ENCODE measurements at regions not wholly inside any gene's neighbourhood (a gene's known extent, or its start where the extent isn't known, plus 50 kb on each side); places are given as distances from the start of the nearest gene placed in this dataset.

DNA sequence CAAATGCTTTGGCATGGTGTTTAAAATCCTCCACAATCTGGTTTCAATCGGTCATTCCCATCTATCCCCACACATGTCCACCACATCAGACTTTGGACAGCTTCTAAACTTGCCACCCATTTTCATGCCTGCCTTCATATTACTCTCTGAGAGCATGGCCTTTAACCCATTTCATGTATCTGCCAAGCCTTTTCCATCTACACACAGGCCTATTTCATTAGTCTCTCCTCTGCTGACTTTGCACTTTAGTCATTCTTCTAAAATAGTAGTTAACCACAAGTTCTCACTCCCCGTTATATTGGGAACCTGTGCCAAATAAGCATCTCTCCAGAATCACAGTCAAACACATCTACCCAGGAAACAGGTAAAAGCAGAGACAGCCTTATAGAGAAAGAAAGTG is 142.2 kb downstream of the MZT1 start:
- ChIA-PET POLR2A (no interaction called here), CTCF (no interaction called here)
- H3K36me3 Mint-ChIP-seq (ENCODE audit: insufficient read depth, unreplicated experiment) = no peaks in the 10 kb centered on the region

DNA sequence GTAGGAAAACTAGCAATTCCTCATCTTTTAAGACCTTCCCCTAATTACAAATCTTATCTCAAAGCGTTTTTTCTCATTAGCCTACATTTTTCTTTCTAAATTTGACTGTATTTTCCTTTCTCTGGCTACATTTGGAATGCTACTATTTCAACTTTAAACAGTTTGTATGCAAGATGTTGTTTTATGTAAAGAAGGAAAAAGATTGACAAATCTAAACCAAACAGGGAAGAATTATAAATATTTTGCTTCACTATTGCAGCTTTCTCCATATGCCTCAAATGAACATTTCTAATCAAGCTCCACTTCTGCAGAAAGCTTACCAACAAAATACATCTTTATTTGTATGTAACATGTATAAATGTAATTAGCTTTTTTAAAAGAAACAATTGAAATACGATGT is 156.2 kb downstream of the MZT1 start:
- H3K36me3 Mint-ChIP-seq (ENCODE audit: insufficient read depth, unreplicated experiment) = no peaks in the 10 kb centered on the region
- no peak for DNase-seq
- H3K4me3 ChIP-seq (ENCODE audit: low read depth, low read length) = no peak overlapping the region
- H3K36me3 ChIP-seq (ENCODE audit: control insufficient read depth, insufficient read depth, low read length) = no peaks in the 10 kb centered on the region
- intact Hi-C loops (cut with micrococcal nuclease; ENCODE audit: unreplicated experiment) = no loop called here
- H3K9me3 ChIP-seq = no peaks in the 10 kb centered on the region
- no peaks in the 10 kb centered on the region for H3K4me1 ChIP-seq
- H3K27me3 Mint-ChIP-seq (ENCODE audit: insufficient read depth, unreplicated experiment) = peaks cover 4% of the 10 kb centered on the region
- TF ChIP-seq, protein P1, sequence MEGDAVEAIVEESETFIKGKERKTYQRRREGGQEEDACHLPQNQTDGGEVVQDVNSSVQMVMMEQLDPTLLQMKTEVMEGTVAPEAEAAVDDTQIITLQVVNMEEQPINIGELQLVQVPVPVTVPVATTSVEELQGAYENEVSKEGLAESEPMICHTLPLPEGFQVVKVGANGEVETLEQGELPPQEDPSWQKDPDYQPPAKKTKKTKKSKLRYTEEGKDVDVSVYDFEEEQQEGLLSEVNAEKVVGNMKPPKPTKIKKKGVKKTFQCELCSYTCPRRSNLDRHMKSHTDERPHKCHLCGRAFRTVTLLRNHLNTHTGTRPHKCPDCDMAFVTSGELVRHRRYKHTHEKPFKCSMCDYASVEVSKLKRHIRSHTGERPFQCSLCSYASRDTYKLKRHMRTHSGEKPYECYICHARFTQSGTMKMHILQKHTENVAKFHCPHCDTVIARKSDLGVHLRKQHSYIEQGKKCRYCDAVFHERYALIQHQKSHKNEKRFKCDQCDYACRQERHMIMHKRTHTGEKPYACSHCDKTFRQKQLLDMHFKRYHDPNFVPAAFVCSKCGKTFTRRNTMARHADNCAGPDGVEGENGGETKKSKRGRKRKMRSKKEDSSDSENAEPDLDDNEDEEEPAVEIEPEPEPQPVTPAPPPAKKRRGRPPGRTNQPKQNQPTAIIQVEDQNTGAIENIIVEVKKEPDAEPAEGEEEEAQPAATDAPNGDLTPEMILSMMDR (IDR thresholded peaks at IDR 0.05; ENCODE audit: insufficient read depth in 1 of 2, low read depth in 1 of 2, low read length in 1 of 2, severe bottlenecking in 1 of 2, unreplicated experiment in 1 of 2) = no peak
- H3K4me3 Mint-ChIP-seq (ENCODE audit: unreplicated experiment) = no peak overlapping the region
- no TSS peak for BruUV-seq (replicated peaks)
- H3K9me3 Mint-ChIP-seq (ENCODE audit: unreplicated experiment) = no peaks in the 10 kb centered on the region
- ChIA-PET POLR2A (no interaction called here), CTCF (no interaction called here)
- no peak overlapping the region for H3K27ac Mint-ChIP-seq (ENCODE audit: unreplicated experiment)
- H3K27me3 ChIP-seq (replicated peaks; ENCODE audit: control insufficient read depth, insufficient read depth, low read length) = no peaks in the 10 kb centered on the region
- H3K4me1 Mint-ChIP-seq (ENCODE audit: low read depth, unreplicated experiment) = no peaks in the 10 kb centered on the region

More for the DNA sequence above, 142.2 kb downstream of the MZT1 start:
- Histone ChIP-seq H3K36me3 (ENCODE audit: control insufficient read depth, insufficient read depth, low read length) (no peaks in the 10 kb centered on the region), H3K4me3 (ENCODE audit: low read depth, low read length) (no peak overlapping the region), H3K4me1 (no peaks in the 10 kb centered on the region), H3K9me3 (no peaks in the 10 kb centered on the region), H3K27me3 (replicated peaks; ENCODE audit: control insufficient read depth, insufficient read depth, low read length) (no peaks in the 10 kb centered on the region)
- Mint-ChIP-seq H3K27ac (ENCODE audit: unreplicated experiment) (no peak overlapping the region), H3K27me3 (ENCODE audit: insufficient read depth, unreplicated experiment) (peaks cover 7% of the 10 kb centered on the region), H3K4me3 (ENCODE audit: unreplicated experiment) (no peak overlapping the region), H3K9me3 (ENCODE audit: unreplicated experiment) (no peaks in the 10 kb centered on the region), H3K4me1 (ENCODE audit: low read depth, unreplicated experiment) (no peaks in the 10 kb centered on the region)
- no TSS peak for BruUV-seq (replicated peaks)
- TF ChIP-seq, protein P1 (IDR thresholded peaks at IDR 0.05; ENCODE audit: insufficient read depth in 1 of 2, low read depth in 1 of 2, low read length in 1 of 2, severe bottlenecking in 1 of 2, unreplicated experiment in 1 of 2) = no peak
- no peak for DNase-seq
- intact Hi-C loops (cut with micrococcal nuclease; ENCODE audit: unreplicated experiment) = no loop called here

DNA sequence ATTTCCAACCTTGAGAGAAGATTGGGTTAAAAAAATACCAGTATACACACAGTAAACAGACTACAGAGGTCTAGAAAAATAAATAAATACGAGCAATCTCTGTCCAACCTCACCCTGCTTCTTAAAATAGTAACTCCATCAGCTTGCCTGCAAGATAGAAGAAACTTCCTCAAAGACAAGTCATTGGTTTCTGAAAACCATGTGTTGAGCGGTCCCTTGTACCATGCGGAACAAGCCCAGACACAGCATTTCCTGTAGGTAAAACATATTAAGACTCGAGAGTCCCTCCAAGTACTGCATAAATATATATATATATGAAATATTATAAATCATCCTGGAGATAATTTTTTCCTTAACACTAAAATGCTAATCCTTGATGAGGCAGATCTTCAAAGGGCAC is 157.4 kb downstream of the MZT1 start:
- no peaks in the 10 kb centered on the region for H3K36me3 Mint-ChIP-seq (ENCODE audit: insufficient read depth, unreplicated experiment)
- no TSS peak for BruUV-seq (replicated peaks)
- no peaks in the 10 kb centered on the region for H3K4me1 ChIP-seq
- H3K36me3 ChIP-seq (ENCODE audit: control insufficient read depth, insufficient read depth, low read length) = no peaks in the 10 kb centered on the region
- CTCF ChIA-PET = no interaction called here
- no peaks in the 10 kb centered on the region for H3K27me3 ChIP-seq (replicated peaks; ENCODE audit: control insufficient read depth, insufficient read depth, low read length)
- H3K9me3 ChIP-seq = no peaks in the 10 kb centered on the region
- H3K9me3 Mint-ChIP-seq (ENCODE audit: unreplicated experiment) = no peaks in the 10 kb centered on the region
- intact Hi-C loops (cut with micrococcal nuclease; ENCODE audit: unreplicated experiment) = no loop called here
- POLR2A ChIA-PET = no interaction called here
- no peaks in the 10 kb centered on the region for H3K4me1 Mint-ChIP-seq (ENCODE audit: low read depth, unreplicated experiment)
- H3K27me3 Mint-ChIP-seq (ENCODE audit: insufficient read depth, unreplicated experiment) = peaks cover 8% of the 10 kb centered on the region
- DNase-seq = no peak
- H3K27ac Mint-ChIP-seq (ENCODE audit: unreplicated experiment) = no peak overlapping the region
- TF ChIP-seq, protein P1 (IDR thresholded peaks at IDR 0.05; ENCODE audit: insufficient read depth in 1 of 2, low read depth in 1 of 2, low read length in 1 of 2, severe bottlenecking in 1 of 2, unreplicated experiment in 1 of 2) = no peak
- no peak overlapping the region for H3K4me3 ChIP-seq (ENCODE audit: low read depth, low read length)
- H3K4me3 Mint-ChIP-seq (ENCODE audit: unreplicated experiment) = no peak overlapping the region
